Nephron (organoid): ENCODE measurements at regions not wholly inside any gene's neighbourhood (a gene's known extent, or its start where the extent isn't known, plus 50 kb on each side); places are given as distances from the start of the nearest gene placed in this dataset.
"Not testable (repeated sequence)": the region's sequence is repeated elsewhere in the genome, so short reads cannot be mapped to it uniquely, and the experiment has no call there.

Source experiments
- H3K27ac Mint-ChIP-seq, 3 experiments: 2 replicates each; pipeline ENCODE4 v1.8.0; 2020; ENCODE audit warnings: mixed read lengths in 3 of 3, mild to moderate bottlenecking in 2 of 3, moderate library complexity in 1 of 3
- H3K27me3 Mint-ChIP-seq: 2 replicates; pipeline ENCODE4 v1.8.0; 2021; ENCODE audit warnings: low read depth, mild to moderate bottlenecking, moderate library complexity, mixed read lengths
- H3K36me3 Mint-ChIP-seq: 2 replicates; pipeline ENCODE4 v1.8.0; 2020; ENCODE audit warnings: low read depth, mixed read lengths
- H3K4me1 Mint-ChIP-seq: 2 replicates; pipeline ENCODE4 v1.8.0; 2020; ENCODE audit warnings: mixed read lengths
- H3K4me3 Mint-ChIP-seq, 3 experiments: 2 replicates each; pipeline ENCODE4 v1.8.0; 2020; ENCODE audit warnings: mild to moderate bottlenecking in 3 of 3, mixed read lengths in 3 of 3, moderate library complexity in 2 of 3
- H3K9me3 Mint-ChIP-seq: 2 replicates; pipeline ENCODE4 v1.8.0; 2020; ENCODE audit warnings: mixed read lengths
- CTCF ChIP-seq, 3 experiments: fragments of 200-600 bp; sonication (generic); IDR thresholded peaks; one replicate each; pipeline ENCODE4 v1.5.0; 2021; ENCODE audit warnings: antibody characterized with exemption in 3 of 3; ENCODE audit not compliant: unreplicated experiment in 3 of 3

GRCh38 chr20:22523499-22524392, 60.6 kb downstream of the FOXA2 start:
- TF ChIP-seq CTCF (IDR thresholded peaks at IDR 0.05; ENCODE audit: unreplicated experiment in 3 of 3) = no peak
- no peak overlapping the region for H3K4me3 Mint-ChIP-seq
- peaks cover 13% of the 10 kb centered on the region for H3K27me3 Mint-ChIP-seq
- H3K27ac Mint-ChIP-seq = no peak overlapping the region
- no peaks in the 10 kb centered on the region for H3K36me3 Mint-ChIP-seq
- H3K4me1 Mint-ChIP-seq = no peaks in the 10 kb centered on the region
- no peaks in the 10 kb centered on the region for H3K9me3 Mint-ChIP-seq

GRCh38 chr20:22523128-22523498, 61.3 kb downstream of the FOXA2 start:
- H3K27me3 Mint-ChIP-seq = peaks cover 15% of the 10 kb centered on the region
- H3K9me3 Mint-ChIP-seq = no peaks in the 10 kb centered on the region
- TF ChIP-seq CTCF (IDR thresholded peaks at IDR 0.05; ENCODE audit: unreplicated experiment in 3 of 3) = no peak
- H3K4me1 Mint-ChIP-seq = no peaks in the 10 kb centered on the region
- H3K27ac Mint-ChIP-seq = no peak overlapping the region
- H3K4me3 Mint-ChIP-seq = no peak overlapping the region
- H3K36me3 Mint-ChIP-seq = no peaks in the 10 kb centered on the region

- peaks cover 15% of the 10 kb centered on the region for H3K27me3 Mint-ChIP-seq
- H3K36me3 Mint-ChIP-seq = no peaks in the 10 kb centered on the region
Observed at GRCh38 chr20:22522701-22523100, 61.7 kb downstream of the FOXA2 start.

GRCh38 chr20:22521940-22522339, 62.4 kb downstream of the FOXA2 start:
- not testable (repeated sequence) for H3K27ac Mint-ChIP-seq, H3K4me3 Mint-ChIP-seq, H3K9me3 Mint-ChIP-seq, H3K36me3 Mint-ChIP-seq, H3K4me1 Mint-ChIP-seq
- peaks cover 15% of the 10 kb centered on the region for H3K27me3 Mint-ChIP-seq

More at GRCh38 chr20:22522701-22523100, 61.7 kb downstream of the FOXA2 start:
- TF ChIP-seq CTCF (IDR thresholded peaks at IDR 0.05; ENCODE audit: unreplicated experiment in 3 of 3) = no peak
- no peak overlapping the region for H3K4me3 Mint-ChIP-seq
- no peaks in the 10 kb centered on the region for H3K4me1 Mint-ChIP-seq
- H3K9me3 Mint-ChIP-seq = no peaks in the 10 kb centered on the region
- no peak overlapping the region for H3K27ac Mint-ChIP-seq

GRCh38 chr20:22520381-22520780, 64.0 kb downstream of the FOXA2 start:
- no peaks in the 10 kb centered on the region for H3K4me1 Mint-ChIP-seq
- no peak overlapping the region for H3K27ac Mint-ChIP-seq
- TF ChIP-seq CTCF (IDR thresholded peaks at IDR 0.05; ENCODE audit: unreplicated experiment in 3 of 3) = no peak
- H3K27me3 Mint-ChIP-seq = peaks cover 15% of the 10 kb centered on the region
- no peaks in the 10 kb centered on the region for H3K36me3 Mint-ChIP-seq
- no peak overlapping the region for H3K4me3 Mint-ChIP-seq
- H3K9me3 Mint-ChIP-seq = no peaks in the 10 kb centered on the region

GRCh38 chr20:22515264-22515663, 69.1 kb downstream of the FOXA2 start:
- Mint-ChIP-seq H3K4me3 (no peak overlapping the region), H3K27ac (no peak overlapping the region), H3K36me3 (no peaks in the 10 kb centered on the region), H3K27me3 (peaks cover 15% of the 10 kb centered on the region), H3K4me1 (peaks cover 5% of the 10 kb centered on the region), H3K9me3 (no peaks in the 10 kb centered on the region)
- no peak for TF ChIP-seq CTCF (IDR thresholded peaks at IDR 0.05; ENCODE audit: unreplicated experiment in 3 of 3)
